ENCODE measurements at regions not wholly inside any gene's neighbourhood (a gene's known extent, or its start where the extent isn't known, plus 50 kb on each side); places are given as distances from the start of the nearest gene placed in this dataset.

- ATAC-seq: no peak
- H3K27ac Mint-ChIP-seq: no peak overlapping the region
- ChIA-PET CTCF (no interaction called here), POLR2A (no interaction called here)
- no peaks in the 10 kb centered on the region for H3K36me3 Mint-ChIP-seq (ENCODE audit: low read depth)
- no peak for DNase-seq
- H3K4me1 Mint-ChIP-seq (ENCODE audit: low read depth): no peaks in the 10 kb centered on the region
- TF ChIP-seq CTCF (IDR thresholded peaks at IDR 0.05): no peak
- peaks cover 29% of the 10 kb centered on the region for H3K27me3 Mint-ChIP-seq
- H3K4me3 Mint-ChIP-seq: no peak overlapping the region
- intact Hi-C loops (cut with micrococcal nuclease): no loop called here
- no peaks in the 10 kb centered on the region for H3K9me3 Mint-ChIP-seq
Measured at GRCh38 chr12:107853479-107853878, 79.0 kb downstream of the ASCL4 start.

- no peak for DNase-seq
- Mint-ChIP-seq H3K9me3 (no peaks in the 10 kb centered on the region), H3K4me1 (ENCODE audit: low read depth) (no peaks in the 10 kb centered on the region), H3K4me3 (no peak overlapping the region), H3K27ac (no peak overlapping the region), H3K36me3 (ENCODE audit: low read depth) (no peaks in the 10 kb centered on the region), H3K27me3 (peaks cover 21% of the 10 kb centered on the region)
- TF ChIP-seq CTCF (IDR thresholded peaks at IDR 0.05): no peak
- intact Hi-C loops (cut with micrococcal nuclease): no loop called here
- ChIA-PET CTCF (no interaction called here), POLR2A (no interaction called here)
- no peak for ATAC-seq
Measured at GRCh38 chr12:107855471-107855870, 81.0 kb downstream of the ASCL4 start.

- ChIA-PET CTCF (no interaction called here), POLR2A (no interaction called here)
- H3K27me3 Mint-ChIP-seq: peaks cover 26% of the 10 kb centered on the region
- ATAC-seq: no peak
- no peak overlapping the region for H3K27ac Mint-ChIP-seq
- intact Hi-C loops (cut with micrococcal nuclease): no loop called here
- TF ChIP-seq CTCF (IDR thresholded peaks at IDR 0.05): no peak
- no peak for DNase-seq
- no peaks in the 10 kb centered on the region for H3K4me1 Mint-ChIP-seq (ENCODE audit: low read depth)
- H3K4me3 Mint-ChIP-seq: no peak overlapping the region
- H3K9me3 Mint-ChIP-seq: no peaks in the 10 kb centered on the region
- H3K36me3 Mint-ChIP-seq (ENCODE audit: low read depth): no peaks in the 10 kb centered on the region
Measured at GRCh38 chr12:107856096-107856495, 81.6 kb downstream of the ASCL4 start.

GRCh38 chr12:107857191-107857590 is 82.7 kb downstream of the ASCL4 start:
- Mint-ChIP-seq H3K9me3 (no peaks in the 10 kb centered on the region), H3K4me3 (no peak overlapping the region), H3K27ac (no peak overlapping the region), H3K36me3 (ENCODE audit: low read depth) (no peaks in the 10 kb centered on the region), H3K27me3 (peaks cover 29% of the 10 kb centered on the region), H3K4me1 (ENCODE audit: low read depth) (no peaks in the 10 kb centered on the region)
- ChIA-PET POLR2A (no interaction called here), CTCF (interaction anchor here (1.3 kb wide), 1 partner anchor 28 kb away, joined by 3 read pairs; no protein-coding TSS in a partner anchor)
- DNase-seq (no peak), ATAC-seq (no peak)
- no peak for TF ChIP-seq CTCF (IDR thresholded peaks at IDR 0.05)
- intact Hi-C loops (cut with micrococcal nuclease): no loop called here

GRCh38 chr12:107859367-107859766 is 84.9 kb downstream of the ASCL4 start:
- DNase-seq (no peak), ATAC-seq (no peak)
- peaks cover 47% of the 10 kb centered on the region for H3K27me3 Mint-ChIP-seq
- POLR2A ChIA-PET: no interaction called here
- H3K36me3 Mint-ChIP-seq (ENCODE audit: low read depth): no peaks in the 10 kb centered on the region
- H3K27ac Mint-ChIP-seq: no peak overlapping the region
- H3K4me1 Mint-ChIP-seq (ENCODE audit: low read depth): no peaks in the 10 kb centered on the region
- intact Hi-C loops (cut with micrococcal nuclease): no loop called here
- no peak overlapping the region for H3K4me3 Mint-ChIP-seq
- CTCF ChIA-PET: no interaction called here
- TF ChIP-seq CTCF (IDR thresholded peaks at IDR 0.05): no peak
- H3K9me3 Mint-ChIP-seq: no peaks in the 10 kb centered on the region
